Peyer's patch (tissue), 4 donors: ENCODE measurements at regions not wholly inside any gene's neighbourhood (a gene's known extent, or its start where the extent isn't known, plus 50 kb on each side); places are given as distances from the start of the nearest gene placed in this dataset.

Experiments used
- CTCF ChIP-seq, 6 experiments: fragments of 450-650 bp in 4 of 6; fragments of 200-600 bp in 2 of 6; sonication (generic) in 1 of 6; IDR thresholded peaks; one replicate each; pipeline ENCODE4 v1.5.1; 2017 to 2019; ENCODE audit warnings: antibody characterized with exemption in 6 of 6, mild to moderate bottlenecking in 3 of 6, moderate library complexity in 1 of 6
- POLR2A ChIP-seq, 2 donors: fragments of 450-650 bp; IDR thresholded peaks; one replicate each; pipeline ENCODE4 v1.5.1; 2017; ENCODE audit warnings: antibody characterized with exemption in 2 of 2, mild to moderate bottlenecking in 2 of 2, moderate library complexity in 2 of 2

- TF ChIP-seq POLR2A (IDR thresholded peaks at IDR 0.05): no peak
- TF ChIP-seq CTCF (IDR thresholded peaks at IDR 0.05): no peak
These were observed 58.8 kb upstream of the SLC38A11 start for GRCh38 chr2:165013944-165014619.
